ENCODE measurements at regions not wholly inside any gene's neighbourhood (a gene's known extent, or its start where the extent isn't known, plus 50 kb on each side); places are given as distances from the start of the nearest gene placed in this dataset.

DNA sequence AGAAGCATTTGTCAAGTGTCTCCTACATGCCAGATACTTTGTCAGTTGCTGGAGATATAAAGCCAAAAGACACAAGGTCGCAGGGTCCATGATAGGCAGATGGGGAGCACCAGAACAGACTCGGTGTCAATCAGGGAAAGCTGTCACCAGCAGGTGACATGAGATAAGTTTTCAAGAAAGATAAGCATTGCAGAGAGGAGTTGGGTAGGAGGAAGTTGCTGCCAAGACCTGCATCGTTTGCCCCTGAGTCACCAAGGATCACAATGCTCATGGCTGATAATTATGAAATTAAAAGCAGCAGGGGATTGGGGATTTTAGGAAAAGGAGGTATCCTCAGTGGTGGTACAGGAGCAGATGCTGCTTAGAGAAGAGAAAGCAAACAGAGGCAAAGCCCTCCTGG, 551.1 kb upstream of the CDH11 start:
- no peak for TF ChIP-seq EZH2 (IDR thresholded peaks at IDR 0.05; ENCODE audit: low read length, missing control alignments)
- TF ChIP-seq CTCF (conservative IDR thresholded peaks at IDR 0.05 in 1 of 2, IDR thresholded peaks at IDR 0.05 in 1 of 2; ENCODE audit: low read depth in 1 of 2, low read length in 2 of 2): no peak
- no peaks in the 10 kb centered on the region for H3K79me2 ChIP-seq (ENCODE audit: control insufficient read depth, insufficient read depth, low read length)
- H3K4me2 ChIP-seq (ENCODE audit: extremely low read depth, insufficient read depth, low read length): no peak overlapping the region
- H3K9me3 ChIP-seq (ENCODE audit: control insufficient read depth, insufficient read depth, low read depth, low read length): no peaks in the 10 kb centered on the region
- no peak overlapping the region for H3K27ac ChIP-seq (ENCODE audit: insufficient read depth, low read length)
- H3K36me3 ChIP-seq (ENCODE audit: control insufficient read depth, insufficient read depth, low read length): no peaks in the 10 kb centered on the region
- H3K27me3 ChIP-seq (ENCODE audit: control insufficient read depth, insufficient read depth, low read length): no peaks in the 10 kb centered on the region
- H3K4me1 ChIP-seq (ENCODE audit: control insufficient read depth, extremely low read depth, insufficient read depth, low read length): no peaks in the 10 kb centered on the region
- H3K9ac ChIP-seq (ENCODE audit: insufficient read depth, low read length): no peak overlapping the region
- no peaks in the 10 kb centered on the region for H4K20me1 ChIP-seq (ENCODE audit: control insufficient read depth, extremely low read depth, insufficient read depth, low read length)
- H3K4me3 ChIP-seq (replicated peaks in 1 of 4; ENCODE audit: control extremely low read depth in 1 of 4, insufficient read depth in 1 of 4, low read depth in 3 of 4, low read length in 4 of 4): no peak overlapping the region
- H2AFZ ChIP-seq (ENCODE audit: low read length): no peak overlapping the region
- peak; percentile 5 to 72 for DNase-seq (ENCODE audit: low read depth in 2 of 2)

DNA sequence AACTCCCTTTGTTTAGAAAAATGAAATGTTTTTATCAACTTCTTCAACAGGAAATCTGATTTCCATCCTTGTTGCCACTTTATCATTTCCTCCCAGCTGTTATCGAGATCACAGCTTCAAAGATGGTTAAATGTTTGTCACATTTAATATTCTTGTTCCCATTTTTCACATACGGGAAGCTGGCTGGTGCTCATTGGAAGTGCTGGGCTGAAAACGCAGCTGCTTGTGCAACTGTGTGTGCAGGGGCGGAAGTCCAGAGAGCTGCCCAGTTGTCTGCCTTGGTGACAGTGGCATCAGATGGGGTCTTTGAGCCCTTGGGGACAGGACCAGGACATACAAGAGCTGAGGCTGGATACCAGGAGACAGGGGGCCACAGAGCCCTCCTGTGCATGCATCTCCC, 549.2 kb upstream of the CDH11 start:
- no peak overlapping the region for H2AFZ ChIP-seq (ENCODE audit: low read length)
- H3K36me3 ChIP-seq (ENCODE audit: control insufficient read depth, insufficient read depth, low read length): no peaks in the 10 kb centered on the region

GRCh38 chr16:65668064-65668595, 546.3 kb upstream of the CDH11 start:
- Histone ChIP-seq H3K4me3 (replicated peaks in 1 of 4; ENCODE audit: control extremely low read depth in 1 of 4, insufficient read depth in 1 of 4, low read depth in 3 of 4, low read length in 4 of 4) (no peak overlapping the region), H3K27me3 (ENCODE audit: control insufficient read depth, insufficient read depth, low read length) (no peaks in the 10 kb centered on the region), H3K9me3 (ENCODE audit: control insufficient read depth, insufficient read depth, low read depth, low read length) (no peaks in the 10 kb centered on the region), H3K9ac (ENCODE audit: insufficient read depth, low read length) (no peak overlapping the region), H3K27ac (ENCODE audit: insufficient read depth, low read length) (no peak overlapping the region), H3K4me2 (ENCODE audit: extremely low read depth, insufficient read depth, low read length) (no peak overlapping the region), H2AFZ (ENCODE audit: low read length) (no peak overlapping the region), H3K79me2 (ENCODE audit: control insufficient read depth, insufficient read depth, low read length) (no peaks in the 10 kb centered on the region), H4K20me1 (ENCODE audit: control insufficient read depth, extremely low read depth, insufficient read depth, low read length) (no peaks in the 10 kb centered on the region), H3K4me1 (ENCODE audit: control insufficient read depth, extremely low read depth, insufficient read depth, low read length) (no peaks in the 10 kb centered on the region), H3K36me3 (ENCODE audit: control insufficient read depth, insufficient read depth, low read length) (no peaks in the 10 kb centered on the region)
- no peak for DNase-seq (ENCODE audit: low read depth in 2 of 2)
- no peak for TF ChIP-seq CTCF (conservative IDR thresholded peaks at IDR 0.05 in 1 of 2, IDR thresholded peaks at IDR 0.05 in 1 of 2; ENCODE audit: low read depth in 1 of 2, low read length in 2 of 2)
- no peak for TF ChIP-seq EZH2 (IDR thresholded peaks at IDR 0.05; ENCODE audit: low read length, missing control alignments)

More for the DNA sequence above, 549.2 kb upstream of the CDH11 start:
- H3K4me1 ChIP-seq (ENCODE audit: control insufficient read depth, extremely low read depth, insufficient read depth, low read length): no peaks in the 10 kb centered on the region
- no peaks in the 10 kb centered on the region for H3K27me3 ChIP-seq (ENCODE audit: control insufficient read depth, insufficient read depth, low read length)
- TF ChIP-seq CTCF (conservative IDR thresholded peaks at IDR 0.05 in 1 of 2, IDR thresholded peaks at IDR 0.05 in 1 of 2; ENCODE audit: low read depth in 1 of 2, low read length in 2 of 2) (no peak), EZH2 (IDR thresholded peaks at IDR 0.05; ENCODE audit: low read length, missing control alignments) (no peak)
- H3K4me3 ChIP-seq (replicated peaks in 1 of 4; ENCODE audit: control extremely low read depth in 1 of 4, insufficient read depth in 1 of 4, low read depth in 3 of 4, low read length in 4 of 4): no peak overlapping the region
- H4K20me1 ChIP-seq (ENCODE audit: control insufficient read depth, extremely low read depth, insufficient read depth, low read length): no peaks in the 10 kb centered on the region
- H3K4me2 ChIP-seq (ENCODE audit: extremely low read depth, insufficient read depth, low read length): no peak overlapping the region
- DNase-seq (ENCODE audit: low read depth in 2 of 2): no peak
- no peaks in the 10 kb centered on the region for H3K79me2 ChIP-seq (ENCODE audit: control insufficient read depth, insufficient read depth, low read length)
- H3K27ac ChIP-seq (ENCODE audit: insufficient read depth, low read length): no peak overlapping the region
- no peak overlapping the region for H3K9ac ChIP-seq (ENCODE audit: insufficient read depth, low read length)
- no peaks in the 10 kb centered on the region for H3K9me3 ChIP-seq (ENCODE audit: control insufficient read depth, insufficient read depth, low read depth, low read length)
